ENCODE measurements at regions not wholly inside any gene's neighbourhood (a gene's known extent, or its start where the extent isn't known, plus 50 kb on each side); places are given as distances from the start of the nearest gene placed in this dataset.

- Mint-ChIP-seq H3K4me1 (ENCODE audit: low read depth) (peaks cover 4% of the 10 kb centered on the region), H3K4me3 (ENCODE audit: unreplicated experiment) (no peak overlapping the region), H3K27ac (ENCODE audit: unreplicated experiment) (no peak overlapping the region), H3K36me3 (ENCODE audit: low read depth) (no peaks in the 10 kb centered on the region), H3K27me3 (ENCODE audit: low read depth) (peaks cover 3% of the 10 kb centered on the region), H3K9me3 (ENCODE audit: low read depth) (no peaks in the 10 kb centered on the region)
- TF ChIP-seq, protein P1, sequence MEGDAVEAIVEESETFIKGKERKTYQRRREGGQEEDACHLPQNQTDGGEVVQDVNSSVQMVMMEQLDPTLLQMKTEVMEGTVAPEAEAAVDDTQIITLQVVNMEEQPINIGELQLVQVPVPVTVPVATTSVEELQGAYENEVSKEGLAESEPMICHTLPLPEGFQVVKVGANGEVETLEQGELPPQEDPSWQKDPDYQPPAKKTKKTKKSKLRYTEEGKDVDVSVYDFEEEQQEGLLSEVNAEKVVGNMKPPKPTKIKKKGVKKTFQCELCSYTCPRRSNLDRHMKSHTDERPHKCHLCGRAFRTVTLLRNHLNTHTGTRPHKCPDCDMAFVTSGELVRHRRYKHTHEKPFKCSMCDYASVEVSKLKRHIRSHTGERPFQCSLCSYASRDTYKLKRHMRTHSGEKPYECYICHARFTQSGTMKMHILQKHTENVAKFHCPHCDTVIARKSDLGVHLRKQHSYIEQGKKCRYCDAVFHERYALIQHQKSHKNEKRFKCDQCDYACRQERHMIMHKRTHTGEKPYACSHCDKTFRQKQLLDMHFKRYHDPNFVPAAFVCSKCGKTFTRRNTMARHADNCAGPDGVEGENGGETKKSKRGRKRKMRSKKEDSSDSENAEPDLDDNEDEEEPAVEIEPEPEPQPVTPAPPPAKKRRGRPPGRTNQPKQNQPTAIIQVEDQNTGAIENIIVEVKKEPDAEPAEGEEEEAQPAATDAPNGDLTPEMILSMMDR (IDR thresholded peaks at IDR 0.05) = no peak
- no peak for DNase-seq (ENCODE audit: low spot score)
Observed at GRCh38 chr5:133898440-133898839, 70.0 kb downstream of the C5orf15 start.

GRCh38 chr5:133897431-133897830, 71.0 kb downstream of the C5orf15 start:
- Mint-ChIP-seq H3K27me3 (ENCODE audit: low read depth) (peaks cover 3% of the 10 kb centered on the region), H3K4me3 (ENCODE audit: unreplicated experiment) (no peak overlapping the region), H3K4me1 (ENCODE audit: low read depth) (peaks cover 4% of the 10 kb centered on the region), H3K36me3 (ENCODE audit: low read depth) (no peaks in the 10 kb centered on the region), H3K27ac (ENCODE audit: unreplicated experiment) (no peak overlapping the region), H3K9me3 (ENCODE audit: low read depth) (no peaks in the 10 kb centered on the region)
- no peak for DNase-seq (ENCODE audit: low spot score)
- TF ChIP-seq, protein P1 (IDR thresholded peaks at IDR 0.05) = no peak

GRCh38 chr5:133896873-133897272, 71.6 kb downstream of the C5orf15 start:
- H3K4me1 Mint-ChIP-seq (ENCODE audit: low read depth) = peaks cover 4% of the 10 kb centered on the region
- peaks cover 3% of the 10 kb centered on the region for H3K27me3 Mint-ChIP-seq (ENCODE audit: low read depth)
- DNase-seq (ENCODE audit: low spot score) = no peak
- H3K9me3 Mint-ChIP-seq (ENCODE audit: low read depth) = no peaks in the 10 kb centered on the region
- TF ChIP-seq, protein P1 (IDR thresholded peaks at IDR 0.05) = no peak
- H3K27ac Mint-ChIP-seq (ENCODE audit: unreplicated experiment) = no peak overlapping the region
- no peak overlapping the region for H3K4me3 Mint-ChIP-seq (ENCODE audit: unreplicated experiment)
- no peaks in the 10 kb centered on the region for H3K36me3 Mint-ChIP-seq (ENCODE audit: low read depth)

DNA sequence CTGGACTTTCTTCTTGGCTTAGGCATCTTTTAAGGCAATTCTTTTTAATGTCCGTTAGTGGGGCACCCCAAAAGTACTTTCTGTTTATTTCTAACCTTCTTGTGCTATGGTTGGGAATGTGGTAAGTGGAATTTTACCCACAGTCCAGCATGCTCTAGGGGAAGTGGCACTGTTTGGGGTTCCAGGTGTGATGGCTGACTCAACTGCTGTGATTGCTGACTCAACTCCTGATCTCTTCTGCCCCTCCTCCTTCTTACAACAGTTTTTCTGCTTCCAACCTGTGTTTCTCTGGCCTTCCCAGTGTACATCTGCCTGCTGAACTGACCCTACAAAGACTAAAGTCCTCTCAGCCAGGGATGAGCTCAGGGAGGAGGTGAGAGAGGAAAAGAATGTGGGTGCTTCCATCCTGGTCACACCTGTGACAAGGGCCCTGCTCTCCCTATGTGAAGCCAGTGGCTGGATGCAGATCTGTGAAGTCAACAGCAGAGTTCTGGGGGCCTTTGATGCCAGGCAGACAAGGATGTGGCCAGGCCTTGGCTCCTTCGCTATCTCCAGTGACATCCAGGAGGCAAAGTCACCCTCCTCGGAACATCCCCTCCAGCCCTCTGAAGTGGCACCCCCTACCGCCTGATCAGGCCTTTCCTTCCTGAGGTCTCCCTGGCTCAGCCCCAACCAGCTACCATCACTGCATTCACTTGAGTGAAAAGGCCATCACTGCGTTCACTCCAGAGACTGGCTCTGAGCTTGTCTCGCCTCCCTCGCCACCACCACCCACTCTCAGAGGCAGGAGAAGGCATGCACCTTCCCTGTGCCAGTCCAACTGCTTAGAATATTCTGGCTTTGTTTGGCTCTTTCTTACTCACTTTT, 72.2 kb downstream of the C5orf15 start:
- H3K4me3 Mint-ChIP-seq (ENCODE audit: unreplicated experiment) = no peak overlapping the region
- peaks cover 4% of the 10 kb centered on the region for H3K4me1 Mint-ChIP-seq (ENCODE audit: low read depth)
- H3K27ac Mint-ChIP-seq (ENCODE audit: unreplicated experiment) = no peak overlapping the region
- TF ChIP-seq, protein P1 (IDR thresholded peaks at IDR 0.05) = no peak
- no peak for DNase-seq (ENCODE audit: low spot score)
- no peaks in the 10 kb centered on the region for H3K9me3 Mint-ChIP-seq (ENCODE audit: low read depth)
- no peaks in the 10 kb centered on the region for H3K36me3 Mint-ChIP-seq (ENCODE audit: low read depth)
- H3K27me3 Mint-ChIP-seq (ENCODE audit: low read depth) = peaks cover 3% of the 10 kb centered on the region

- H3K4me1 Mint-ChIP-seq (ENCODE audit: low read depth) = peaks cover 4% of the 10 kb centered on the region
- H3K4me3 Mint-ChIP-seq (ENCODE audit: unreplicated experiment) = no peak overlapping the region
- H3K27ac Mint-ChIP-seq (ENCODE audit: unreplicated experiment) = no peak overlapping the region
- H3K27me3 Mint-ChIP-seq (ENCODE audit: low read depth) = peaks cover 3% of the 10 kb centered on the region
- no peaks in the 10 kb centered on the region for H3K9me3 Mint-ChIP-seq (ENCODE audit: low read depth)
- TF ChIP-seq, protein P1 (IDR thresholded peaks at IDR 0.05) = no peak
- no peak for DNase-seq (ENCODE audit: low spot score)
- no peaks in the 10 kb centered on the region for H3K36me3 Mint-ChIP-seq (ENCODE audit: low read depth)
Observed at GRCh38 chr5:133894143-133894542, 74.3 kb downstream of the C5orf15 start.

Measured in chondrocyte (in vitro differentiated cells).